Mucosa of descending colon (tissue), 3 donors: ENCODE measurements at regions not wholly inside any gene's neighbourhood (a gene's known extent, or its start where the extent isn't known, plus 50 kb on each side); places are given as distances from the start of the nearest gene placed in this dataset.

Experiments
- ATAC-seq: fragments of 200-7000 bp; cut with Tn5 transposase; one replicate; pipeline ENCODE4 v1.9.1; 2020; ENCODE audit warnings: mild to moderate bottlenecking, moderate library complexity
- DNase-seq, 3 donors: peaks; one replicate each; pipeline ENCODE4 v3.0.0-alpha.2; 2020
- H3K36me3 ChIP-seq: fragments of 200-600 bp; one replicate; pipeline ENCODE4 v1.8.0; 2021; ENCODE audit warnings: low read depth, mild to moderate bottlenecking
- H3K4me1 ChIP-seq: fragments of 200-600 bp; one replicate; pipeline ENCODE4 v1.8.0; 2021; ENCODE audit warnings: low read depth, mild to moderate bottlenecking
- H3K4me3 ChIP-seq: fragments of 200-600 bp; one replicate; pipeline ENCODE4 v1.8.0; 2021; ENCODE audit warnings: mild to moderate bottlenecking
- H3K9me3 ChIP-seq: fragments of 200-600 bp; one replicate; pipeline ENCODE4 v1.8.0; 2021; ENCODE audit warnings: mild to moderate bottlenecking
- CTCF ChIP-seq: fragments of 200-600 bp; IDR thresholded peaks from one replicate; pipeline ENCODE4 v1.8.0; 2022; ENCODE audit warnings: antibody characterized with exemption, mild to moderate bottlenecking
- intact Hi-C, 2 donors: fragments of 100-400 bp; cut with DNase I in 1 of 2; cut with micrococcal nuclease in 1 of 2; formaldehyde crosslinking; loops; one replicate each; pipeline versions ENCODE4 v1.11.0 to v1.11.1; 2022; cut with DNase I, micrococcal nuclease
- donor health status: DM: no; HTN: no; CAD: no; lungs with moderate emphysema.
- donor health status: DM: no; HTN: no; CAD: no.
- donor health status: DM: no; HTN: yes; CAD: no.

GRCh38 chr2:11096591-11096990 is 58.7 kb upstream of the SLC66A3 start:
- Histone ChIP-seq H3K9me3 (no peaks in the 10 kb centered on the region), H3K36me3 (no peaks in the 10 kb centered on the region), H3K4me1 (no peaks in the 10 kb centered on the region), H3K4me3 (no peak overlapping the region)
- intact Hi-C loops, result no loop called here
- no peak for TF ChIP-seq CTCF
- no peak for DNase-seq
- ATAC-seq, result no peak

GRCh38 chr2:11097038-11097720 is 58.1 kb upstream of the SLC66A3 start:
- ATAC-seq (no peak), DNase-seq (no peak)
- Histone ChIP-seq H3K36me3 (no peaks in the 10 kb centered on the region), H3K4me3 (no peak overlapping the region), H3K4me1 (no peaks in the 10 kb centered on the region), H3K9me3 (no peaks in the 10 kb centered on the region)
- TF ChIP-seq CTCF, result no peak
- intact Hi-C loops, result no loop called here

GRCh38 chr2:11097854-11098387 is 57.3 kb upstream of the SLC66A3 start:
- TF ChIP-seq CTCF, result no peak
- ATAC-seq, result no peak
- intact Hi-C loops, result no loop called here

GRCh38 chr2:11099122-11100065 is 55.9 kb upstream of the SLC66A3 start:
- intact Hi-C loops, result no loop called here

More at GRCh38 chr2:11097854-11098387, 57.3 kb upstream of the SLC66A3 start:
- H3K4me3 ChIP-seq, result no peak overlapping the region
- H3K9me3 ChIP-seq, result no peaks in the 10 kb centered on the region
- DNase-seq, result no peak
- H3K4me1 ChIP-seq, result no peaks in the 10 kb centered on the region
- H3K36me3 ChIP-seq, result no peaks in the 10 kb centered on the region

GRCh38 chr2:11100130-11100529 is 55.1 kb upstream of the SLC66A3 start:
- intact Hi-C loops, result no loop called here
- no peak for TF ChIP-seq CTCF
- DNase-seq, result no peak
- Histone ChIP-seq H3K4me3 (no peak overlapping the region), H3K4me1 (no peaks in the 10 kb centered on the region), H3K9me3 (no peaks in the 10 kb centered on the region), H3K36me3 (no peaks in the 10 kb centered on the region)
- no peak for ATAC-seq

More at GRCh38 chr2:11099122-11100065, 55.9 kb upstream of the SLC66A3 start:
- H3K4me3 ChIP-seq, result no peak overlapping the region
- H3K9me3 ChIP-seq, result no peaks in the 10 kb centered on the region
- DNase-seq (no peak), ATAC-seq (no peak)
- H3K36me3 ChIP-seq, result no peaks in the 10 kb centered on the region
- H3K4me1 ChIP-seq, result no peaks in the 10 kb centered on the region
- no peak for TF ChIP-seq CTCF
